IMR-90 (cell line): ENCODE measurements at regions not wholly inside any gene's neighbourhood (a gene's known extent, or its start where the extent isn't known, plus 50 kb on each side); places are given as distances from the start of the nearest gene placed in this dataset.

ENCODE experiments used
- ATAC-seq: fragments of 200-7000 bp; cut with Tn5 transposase; 2 replicates; pipeline ENCODE4 v1.9.1; 2020; ENCODE audit warnings: low read depth, mild to moderate bottlenecking, moderate library complexity
- BruUV-seq: library from RNA; stranded (reverse); fragments of 400-500 nt; replicated peaks from 2 replicates; lab custom pipeline; 2021; lab: Mats Ljungman, UMichigan
- CTCF ChIA-PET: fragments of 300-600 bp; formaldehyde crosslinking; extraction: SDS; loops from one replicate; lab custom pipeline; 2021; ENCODE audit warnings: antibody characterized with exemption; lab: Yijun Ruan, JAX
- POLR2A ChIA-PET: fragments of 300-600 bp; sonication (Branson Sonifier 250); formaldehyde crosslinking; loops from one replicate; lab custom pipeline; 2022; ENCODE audit warnings: antibody characterized with exemption; ENCODE audit not compliant: unreplicated experiment; lab: Charles Lee
- DNase-seq: peaks from one replicate; pipeline ENCODE4 v3.0.0; 2013
- H2AFZ ChIP-seq: replicated peaks from 2 replicates; pipeline ENCODE3; 2013; ENCODE audit warnings: low read length, mild to moderate bottlenecking; ENCODE audit not compliant: poor library complexity
- H2AK5ac ChIP-seq: 2 replicates; pipeline ENCODE4 v1.6.1; 2013; ENCODE audit warnings: low read depth, low read length, inconsistent platforms
- H2AK9ac ChIP-seq: replicated peaks from 2 replicates; pipeline ENCODE3; 2013; ENCODE audit warnings: mild to moderate bottlenecking, low read depth, low read length, moderate library complexity; ENCODE audit not compliant: poor library complexity
- H2BK120ac ChIP-seq: 2 replicates; pipeline ENCODE4 v1.6.1; 2013; ENCODE audit warnings: low read depth, low read length, inconsistent platforms
- H2BK15ac ChIP-seq: 3 replicates; pipeline ENCODE4 v1.6.1; 2013; ENCODE audit warnings: low read depth, low read length, inconsistent platforms
- H2BK20ac ChIP-seq: 2 replicates; pipeline ENCODE4 v1.6.1; 2013; ENCODE audit warnings: low read depth, mild to moderate bottlenecking, inconsistent platforms, low read length, moderate library complexity
- H2BK5ac ChIP-seq: 2 replicates; pipeline ENCODE4 v1.6.1; 2013; ENCODE audit warnings: mild to moderate bottlenecking, low read depth, low read length, inconsistent platforms; ENCODE audit not compliant: poor library complexity, severe bottlenecking
- H3K14ac ChIP-seq: replicated peaks from 2 replicates; pipeline ENCODE4 v1.6.1; 2013; ENCODE audit warnings: low read depth, low read length, inconsistent platforms
- H3K18ac ChIP-seq: 2 replicates; pipeline ENCODE4 v1.6.1; 2013; ENCODE audit warnings: low read depth, low read length, control low read depth
- H3K23ac ChIP-seq: 2 replicates; pipeline ENCODE4 v1.6.1; 2013; ENCODE audit warnings: low read depth, low read length, inconsistent platforms
- H3K27ac ChIP-seq: 2 replicates; pipeline ENCODE4 v1.5.1; 2013; ENCODE audit warnings: mild to moderate bottlenecking, control low read depth, low read length; ENCODE audit not compliant: insufficient read depth
- H3K27me3 ChIP-seq: 2 replicates; pipeline ENCODE4 v1.6.1; 2013; ENCODE audit warnings: low read length; ENCODE audit not compliant: control insufficient read depth, insufficient read depth
- H3K36me3 ChIP-seq: 2 replicates; pipeline ENCODE4 v1.6.1; 2013; ENCODE audit warnings: low read length, mixed read lengths; ENCODE audit not compliant: control insufficient read depth, insufficient read depth
- H3K4ac ChIP-seq: 2 replicates; pipeline ENCODE4 v1.6.1; 2013; ENCODE audit warnings: low read depth, low read length, inconsistent platforms
- H3K4me1 ChIP-seq: 2 replicates; pipeline ENCODE4 v1.6.1; 2013; ENCODE audit warnings: low read length, mixed read lengths; ENCODE audit not compliant: control insufficient read depth, insufficient read depth
- H3K4me2 ChIP-seq: 2 replicates; pipeline ENCODE4 v1.6.1; 2013; ENCODE audit warnings: low read depth, mild to moderate bottlenecking, control low read depth, low read length, moderate library complexity
- H3K4me3 ChIP-seq: 2 replicates; pipeline ENCODE4 v1.5.1; 2013; ENCODE audit warnings: low read depth, mild to moderate bottlenecking, control low read depth, low read length, moderate library complexity; ENCODE audit not compliant: insufficient read depth
- H3K56ac ChIP-seq: 2 replicates; pipeline ENCODE4 v1.6.1; 2013; ENCODE audit warnings: low read length, inconsistent platforms; ENCODE audit not compliant: insufficient read depth; ENCODE audit errors: extremely low read depth
- H3K79me1 ChIP-seq, 2 experiments: 2 replicates each; pipeline ENCODE4 v1.6.1; 2013; ENCODE audit warnings: low read length in 2 of 2, inconsistent platforms in 1 of 2, low read depth in 1 of 2
- H3K9ac ChIP-seq: 2 replicates; pipeline ENCODE4 v1.6.1; 2013; ENCODE audit warnings: low read depth, low read length, control low read depth
- H3K9me1 ChIP-seq: 2 replicates; pipeline ENCODE4 v1.6.1; 2013; ENCODE audit warnings: low read length, inconsistent platforms; ENCODE audit not compliant: insufficient read depth
- H3K9me3 ChIP-seq: 2 replicates; pipeline ENCODE4 v1.6.1; 2013; ENCODE audit warnings: low read length; ENCODE audit not compliant: control insufficient read depth, insufficient read depth
- H4K20me1 ChIP-seq: 2 replicates; pipeline ENCODE4 v1.6.1; 2013; ENCODE audit warnings: low read length, inconsistent platforms; ENCODE audit not compliant: insufficient read depth
- H4K5ac ChIP-seq: 2 replicates; pipeline ENCODE4 v1.6.1; 2013; ENCODE audit warnings: mild to moderate bottlenecking, low read depth, low read length, control low read depth
- H4K8ac ChIP-seq, 2 experiments: 2 replicates each; pipeline ENCODE4 v1.6.1; 2013; ENCODE audit warnings: low read depth in 2 of 2, low read length in 2 of 2, control low read depth in 1 of 2, inconsistent platforms in 1 of 2
- H4K91ac ChIP-seq: 2 replicates; pipeline ENCODE4 v1.6.1; 2013; ENCODE audit warnings: low read depth, low read length, inconsistent platforms; ENCODE audit not compliant: insufficient read depth
- FOS ChIP-seq: fragments of 150-350 bp; IDR thresholded peaks from 2 replicates; pipeline ENCODE4 v1.6.1; 2016; ENCODE audit warnings: low read depth, low read length
- MAFK ChIP-seq: IDR thresholded peaks from 2 replicates; pipeline ENCODE4 v1.6.1; 2012; ENCODE audit warnings: low read depth, low read length, improper control_type of control experiment
- MXI1 ChIP-seq: IDR thresholded peaks from 2 replicates; pipeline ENCODE4 v1.6.1; 2012; ENCODE audit warnings: low read depth, mild to moderate bottlenecking, low read length, moderate library complexity, borderline replicate concordance
- POLR2A ChIP-seq: IDR thresholded peaks from 2 replicates; pipeline ENCODE4 v1.6.1; 2012; ENCODE audit warnings: mild to moderate bottlenecking, low read depth, low read length
- RAD21 ChIP-seq: IDR thresholded peaks from 2 replicates; pipeline ENCODE4 v1.6.1; 2012; ENCODE audit warnings: low read length, improper control_type of control experiment
- WGBS, 2 experiments: methylation state at CpG; one replicate each; pipeline versions ENCODE4 v1.1.5 to v1.1.7; 2013; ENCODE audit warnings: missing lambda C conversion rate in 2 of 2; ENCODE audit not compliant: insufficient read length in 1 of 2; ENCODE audit errors: extremely low coverage in 2 of 2; 5-methylcytosine and 5-hydroxymethylcytosine counted together
- dilution Hi-C: fragments of 300-500 bp; cut with HindIII; formaldehyde crosslinking; loops from one replicate; pipeline ENCODE4 v1.14.3; 2018; ENCODE audit warnings: low sequenced_read_pairs; ENCODE audit not compliant: unreplicated experiment
- in situ Hi-C: fragments of 300-500 bp; cut with MboI; formaldehyde crosslinking; loops from 3 replicates; pipeline ENCODE4 v1.14.3; 2019; ENCODE audit warnings: low sequenced_read_pairs, inconsistent platforms, mixed read lengths
- intact Hi-C: fragments of 100-400 bp; cut with micrococcal nuclease; formaldehyde crosslinking; loops from 2 replicates; pipeline ENCODE4 v1.10.0; 2022
- TF ChIP-seq, protein P1 (sequence below): fragments of 150-350 bp; IDR thresholded peaks from 2 replicates; pipeline ENCODE4 v1.6.1; 2017; ENCODE audit warnings: mild to moderate bottlenecking, antibody characterized with exemption, low read length, low read depth
- TF ChIP-seq, protein P2 (sequence below): conservative IDR thresholded peaks from 2 replicates; pipeline ENCODE4 v1.5.1; 2012; ENCODE audit warnings: mild to moderate bottlenecking, low read depth, low read length, improper control_type of control experiment

- Histone ChIP-seq H3K4ac (no peak overlapping the region), H4K5ac (no peak overlapping the region; the same call in 1 of the 2 replicates), H3K79me1 (no peaks in the 10 kb centered on the region), H3K36me3 (no peaks in the 10 kb centered on the region), H3K4me3 (no peak overlapping the region), H3K4me1 (peaks cover 8% of the 10 kb centered on the region; the same call in 1 of the 2 replicates), H3K23ac (no peak overlapping the region), H2AK5ac (no peak overlapping the region), H2AFZ (peak overlapping the region; percentile 26), H3K9ac (0 out of 2 replicates have a peak overlapping the region, but pooled peaks have one; percentile 24), H3K56ac (no peak overlapping the region), H4K8ac (0 out of 4 replicates have a peak overlapping the region, but pooled peaks of 1 of the 2 experiments have one; percentile 35), H2BK15ac (0 out of 3 replicates have a peak overlapping the region, but pooled peaks have one; percentile 34), H2BK20ac (0 out of 2 replicates have a peak overlapping the region, but pooled peaks have one; percentile 29), H4K91ac (no peak overlapping the region), H3K27me3 (peaks cover 17% of the 10 kb centered on the region), H4K20me1 (no peaks in the 10 kb centered on the region), H2AK9ac (no peak overlapping the region), H3K18ac (peak overlapping the region; percentile 62; the same call in 1 of the 2 replicates), H3K27ac (peak overlapping the region; percentile 69; the same call in 1 of the 2 replicates), H3K9me1 (peaks cover 5% of the 10 kb centered on the region; the same call in 1 of the 2 replicates), H3K4me2 (peak overlapping the region; percentile 52), H2BK120ac (no peak overlapping the region), H3K14ac (no peak overlapping the region), H3K9me3 (peaks cover 10% of the 10 kb centered on the region), H2BK5ac (no peak overlapping the region)
- dilution Hi-C loops (no loop called here), intact Hi-C loops (no loop called here), in situ Hi-C loops (no loop called here)
- BruUV-seq, result no TSS peak
- ChIA-PET CTCF (interaction anchor here (1.7 kb wide), 1 partner anchor 10 kb away, joined by 3 read pairs; no protein-coding TSS in a partner anchor), POLR2A (no interaction called here)
- no CpG with 5 or more reads among the region's 5 CpGs for WGBS, 2 experiments
- ATAC-seq, result peak; percentile 84
- peak; percentile 1 for DNase-seq
- no peak for TF ChIP-seq POLR2A
- TF ChIP-seq, protein P1, sequence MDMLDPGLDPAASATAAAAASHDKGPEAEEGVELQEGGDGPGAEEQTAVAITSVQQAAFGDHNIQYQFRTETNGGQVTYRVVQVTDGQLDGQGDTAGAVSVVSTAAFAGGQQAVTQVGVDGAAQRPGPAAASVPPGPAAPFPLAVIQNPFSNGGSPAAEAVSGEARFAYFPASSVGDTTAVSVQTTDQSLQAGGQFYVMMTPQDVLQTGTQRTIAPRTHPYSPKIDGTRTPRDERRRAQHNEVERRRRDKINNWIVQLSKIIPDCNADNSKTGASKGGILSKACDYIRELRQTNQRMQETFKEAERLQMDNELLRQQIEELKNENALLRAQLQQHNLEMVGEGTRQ, result no peak
- no peak for TF ChIP-seq MXI1
- TF ChIP-seq, protein P2, sequence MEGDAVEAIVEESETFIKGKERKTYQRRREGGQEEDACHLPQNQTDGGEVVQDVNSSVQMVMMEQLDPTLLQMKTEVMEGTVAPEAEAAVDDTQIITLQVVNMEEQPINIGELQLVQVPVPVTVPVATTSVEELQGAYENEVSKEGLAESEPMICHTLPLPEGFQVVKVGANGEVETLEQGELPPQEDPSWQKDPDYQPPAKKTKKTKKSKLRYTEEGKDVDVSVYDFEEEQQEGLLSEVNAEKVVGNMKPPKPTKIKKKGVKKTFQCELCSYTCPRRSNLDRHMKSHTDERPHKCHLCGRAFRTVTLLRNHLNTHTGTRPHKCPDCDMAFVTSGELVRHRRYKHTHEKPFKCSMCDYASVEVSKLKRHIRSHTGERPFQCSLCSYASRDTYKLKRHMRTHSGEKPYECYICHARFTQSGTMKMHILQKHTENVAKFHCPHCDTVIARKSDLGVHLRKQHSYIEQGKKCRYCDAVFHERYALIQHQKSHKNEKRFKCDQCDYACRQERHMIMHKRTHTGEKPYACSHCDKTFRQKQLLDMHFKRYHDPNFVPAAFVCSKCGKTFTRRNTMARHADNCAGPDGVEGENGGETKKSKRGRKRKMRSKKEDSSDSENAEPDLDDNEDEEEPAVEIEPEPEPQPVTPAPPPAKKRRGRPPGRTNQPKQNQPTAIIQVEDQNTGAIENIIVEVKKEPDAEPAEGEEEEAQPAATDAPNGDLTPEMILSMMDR, result no peak
- TF ChIP-seq MAFK, result no peak
- TF ChIP-seq RAD21, result no peak
- no peak for TF ChIP-seq FOS
Measured at GRCh38 chr10:29205787-29206186, 83.1 kb upstream of the LYZL1 start.
